H9 (cell line): ENCODE measurements at regions not wholly inside any gene's neighbourhood (a gene's known extent, or its start where the extent isn't known, plus 50 kb on each side); places are given as distances from the start of the nearest gene placed in this dataset.

Source experiments
- DNase-seq: peaks from one replicate; pipeline ENCODE4 v3.0.0-alpha.2; 2017
- H2AFZ ChIP-seq: one replicate; pipeline ENCODE4 v1.6.1; 2013; ENCODE audit warnings: mild to moderate bottlenecking, low read length, control low read depth, moderate library complexity
- H2AK5ac ChIP-seq: 2 replicates; pipeline ENCODE4 v1.6.1; 2013; ENCODE audit warnings: low read length, control low read depth, mixed read lengths; ENCODE audit not compliant: insufficient read length
- H2BK120ac ChIP-seq: one replicate; pipeline ENCODE4 v1.6.1; 2013; ENCODE audit warnings: low read depth, mild to moderate bottlenecking, low read length, control low read depth, inconsistent platforms; ENCODE audit not compliant: poor library complexity, severe bottlenecking
- H2BK12ac ChIP-seq: 2 replicates; pipeline ENCODE4 v1.6.1; 2013; ENCODE audit warnings: low read length, control low read depth, mixed read lengths, low read depth; ENCODE audit not compliant: insufficient read length
- H2BK15ac ChIP-seq: 2 replicates; pipeline ENCODE4 v1.6.1; 2013; ENCODE audit warnings: low read depth, low read length, control low read depth
- H2BK20ac ChIP-seq: one replicate; pipeline ENCODE4 v1.6.1; 2013; ENCODE audit warnings: low read depth, mild to moderate bottlenecking, low read length, control low read depth, inconsistent platforms; ENCODE audit not compliant: poor library complexity, severe bottlenecking
- H2BK5ac ChIP-seq: 2 replicates; pipeline ENCODE4 v1.6.1; 2013; ENCODE audit warnings: low read length, control low read depth, mixed read lengths; ENCODE audit not compliant: insufficient read length
- H3K14ac ChIP-seq: 2 replicates; pipeline ENCODE4 v1.6.1; 2013; ENCODE audit warnings: low read length, control low read depth; ENCODE audit not compliant: insufficient read depth
- H3K18ac ChIP-seq: 2 replicates; pipeline ENCODE4 v1.6.1; 2013; ENCODE audit warnings: low read depth, mild to moderate bottlenecking, mixed read lengths, low read length, control low read depth; ENCODE audit not compliant: insufficient read length
- H3K23ac ChIP-seq: 2 replicates; pipeline ENCODE4 v1.6.1; 2013; ENCODE audit warnings: low read length, control low read depth, mixed read lengths, low read depth; ENCODE audit not compliant: insufficient read length
- H3K23me2 ChIP-seq: 2 replicates; pipeline ENCODE4 v1.6.1; 2013; ENCODE audit warnings: low read depth, mild to moderate bottlenecking, mixed read lengths, low read length, control low read depth; ENCODE audit not compliant: insufficient read length, poor library complexity, severe bottlenecking
- H3K27ac ChIP-seq: 2 replicates; pipeline ENCODE4 v1.5.1; 2013; ENCODE audit warnings: low read length, control low read depth, mixed read lengths, low read depth; ENCODE audit not compliant: insufficient read length
- H3K27me3 ChIP-seq: 2 replicates; pipeline ENCODE4 v1.6.1; 2013; ENCODE audit warnings: low read length, control low read depth, inconsistent platforms; ENCODE audit not compliant: insufficient read depth
- H3K4ac ChIP-seq: 2 replicates; pipeline ENCODE4 v1.6.1; 2013; ENCODE audit warnings: low read depth, mild to moderate bottlenecking, control low read depth, inconsistent platforms, low read length, moderate library complexity
- H3K4me1 ChIP-seq: 2 replicates; pipeline ENCODE4 v1.6.1; 2013; ENCODE audit warnings: low read length, control low read depth, inconsistent platforms; ENCODE audit not compliant: insufficient read depth
- H3K4me2 ChIP-seq: 2 replicates; pipeline ENCODE4 v1.6.1; 2013; ENCODE audit warnings: low read length, control low read depth, mixed read lengths; ENCODE audit not compliant: insufficient read length, insufficient read depth
- H3K56ac ChIP-seq: 2 replicates; pipeline ENCODE4 v1.6.1; 2013; ENCODE audit warnings: low read depth, mild to moderate bottlenecking, mixed read lengths, low read length, control low read depth; ENCODE audit not compliant: insufficient read length
- H3K79me1 ChIP-seq: 2 replicates; pipeline ENCODE4 v1.6.1; 2013; ENCODE audit warnings: low read depth, mild to moderate bottlenecking, moderate library complexity, low read length, control low read depth, inconsistent platforms; ENCODE audit not compliant: insufficient read depth, poor library complexity, severe bottlenecking
- H3K79me2 ChIP-seq: 2 replicates; pipeline ENCODE4 v1.6.1; 2013; ENCODE audit warnings: low read length, control low read depth, inconsistent platforms; ENCODE audit not compliant: insufficient read depth
- H3K9ac ChIP-seq: 2 replicates; pipeline ENCODE4 v1.6.1; 2013; ENCODE audit warnings: low read length, control low read depth, mixed read lengths; ENCODE audit not compliant: insufficient read length; ENCODE audit errors: extremely low read depth
- H3K9me3 ChIP-seq: one replicate; pipeline ENCODE4 v1.6.1; 2013; ENCODE audit warnings: low read depth, low read length, inconsistent platforms; ENCODE audit not compliant: control insufficient read depth
- H3T11ph ChIP-seq: one replicate; pipeline ENCODE4 v1.6.1; 2013; ENCODE audit warnings: mild to moderate bottlenecking, low read length, control low read depth, inconsistent platforms
- H4K20me1 ChIP-seq: one replicate; pipeline ENCODE4 v1.6.1; 2013; ENCODE audit not compliant: control insufficient read depth, insufficient read length, insufficient read depth
- H4K5ac ChIP-seq: 2 replicates; pipeline ENCODE4 v1.6.1; 2013; ENCODE audit warnings: low read depth, mild to moderate bottlenecking, mixed read lengths, low read length, control low read depth; ENCODE audit not compliant: insufficient read length
- H4K8ac ChIP-seq: replicated peaks from 2 replicates; pipeline ENCODE4 v1.6.1; 2013; ENCODE audit warnings: low read length, control low read depth, mixed read lengths, low read depth; ENCODE audit not compliant: insufficient read length
- H4K91ac ChIP-seq: 2 replicates; pipeline ENCODE4 v1.6.1; 2013; ENCODE audit warnings: low read depth, mild to moderate bottlenecking, moderate library complexity, mixed read lengths, low read length, control low read depth; ENCODE audit not compliant: insufficient read length
- H3K27ac Mint-ChIP-seq, 3 experiments: 2 replicates in 2 of 3; 3 replicates in 1 of 3; pipeline ENCODE4 v1.8.0; 2020 to 2021; ENCODE audit warnings: mixed read lengths in 3 of 3, mild to moderate bottlenecking in 1 of 3, moderate library complexity in 1 of 3
- H3K27me3 Mint-ChIP-seq: 2 replicates; pipeline ENCODE4 v1.8.0; 2021; ENCODE audit warnings: low read depth, mild to moderate bottlenecking, moderate library complexity, mixed read lengths
- H3K36me3 Mint-ChIP-seq, 3 experiments: 2 replicates in 2 of 3; 3 replicates in 1 of 3; pipeline ENCODE4 v1.8.0; 2020 to 2021; ENCODE audit warnings: low read depth in 3 of 3, mixed read lengths in 3 of 3; ENCODE audit not compliant: insufficient read depth in 1 of 3
- H3K4me1 Mint-ChIP-seq, 2 experiments: 2 replicates each; pipeline ENCODE4 v1.8.0; 2020; ENCODE audit warnings: mixed read lengths in 2 of 2
- H3K4me3 Mint-ChIP-seq, 2 experiments: 2 replicates in 1 of 2; 3 replicates in 1 of 2; pipeline ENCODE4 v1.8.0; 2020 to 2021; ENCODE audit warnings: mild to moderate bottlenecking in 2 of 2, mixed read lengths in 2 of 2, moderate library complexity in 1 of 2
- H3K9me3 Mint-ChIP-seq, 2 experiments: 2 replicates in 1 of 2; 3 replicates in 1 of 2; pipeline ENCODE4 v1.8.0; 2020; ENCODE audit warnings: mild to moderate bottlenecking in 2 of 2, mixed read lengths in 2 of 2, moderate library complexity in 1 of 2
- CTCF ChIP-seq: fragments of 200-600 bp; sonication (generic); conservative IDR thresholded peaks from 3 replicates; pipeline ENCODE4 v1.8.0; 2021; ENCODE audit warnings: antibody characterized with exemption, mild to moderate bottlenecking

- Histone ChIP-seq H3K79me1 (no peaks in the 10 kb centered on the region), H4K91ac (no peak overlapping the region), H2BK20ac (no peak overlapping the region), H4K8ac (no peak overlapping the region), H3K9ac (no peak overlapping the region), H2BK5ac (no peak overlapping the region), H3K14ac (no peak overlapping the region), H3K27ac (no peak overlapping the region), H3K4me1 (no peaks in the 10 kb centered on the region), H3T11ph (no peak overlapping the region), H3K18ac (no peak overlapping the region), H3K27me3 (no peaks in the 10 kb centered on the region), H3K23ac (no peak overlapping the region), H2BK15ac (no peak overlapping the region), H4K20me1 (no peaks in the 10 kb centered on the region), H2AFZ (no peak overlapping the region), H3K4ac (no peak overlapping the region), H2AK5ac (no peak overlapping the region), H3K56ac (no peak overlapping the region), H3K9me3 (no peaks in the 10 kb centered on the region), H2BK120ac (no peak overlapping the region), H2BK12ac (no peak overlapping the region), H4K5ac (no peak overlapping the region), H3K4me2 (no peak overlapping the region), H3K23me2 (no peaks in the 10 kb centered on the region), H3K79me2 (no peaks in the 10 kb centered on the region)
- Mint-ChIP-seq H3K4me3 (no peak overlapping the region), H3K36me3 (no peaks in the 10 kb centered on the region), H3K4me1 (no peaks in the 10 kb centered on the region), H3K27me3 (no peaks in the 10 kb centered on the region), H3K27ac (no peak overlapping the region), H3K9me3 (no peaks in the 10 kb centered on the region)
- TF ChIP-seq CTCF: no peak
- no peak for DNase-seq
These were observed 429.7 kb downstream of the FRK start for GRCh38 chr6:115631028-115631427.
